Bronchial epithelial cell (primary cell): ENCODE measurements at regions not wholly inside any gene's neighbourhood (a gene's known extent, or its start where the extent isn't known, plus 50 kb on each side); places are given as distances from the start of the nearest gene placed in this dataset.
A peak's percentile ranks its signal among the peaks of the same experiment; 100 is the strongest.
"Not testable (repeated sequence)": the region's sequence is repeated elsewhere in the genome, so short reads cannot be mapped to it uniquely, and the experiment has no call there.

Source experiments
- DNase-seq: peaks from one replicate; pipeline ENCODE4 v3.0.0-alpha.2; 2010; ENCODE audit warnings: low read depth
- FAIRE-seq: peaks from 2 replicates; lab custom pipeline; 2011; peaks lifted over from hg19 to GRCh38; lab: Jason Lieb, UNC
- H3K27me3 ChIP-seq: 2 replicates; pipeline ENCODE4 v1.5.1; 2011; ENCODE audit warnings: low read length; ENCODE audit not compliant: control insufficient read depth, insufficient read depth
- H3K36me3 ChIP-seq: 2 replicates; pipeline ENCODE4 v1.5.1; 2011; ENCODE audit warnings: low read length; ENCODE audit not compliant: control insufficient read depth, insufficient read depth
- H3K4me3 ChIP-seq: 2 replicates; pipeline ENCODE4 v1.5.1; 2011; ENCODE audit warnings: mild to moderate bottlenecking, low read depth, low read length, control low read depth
- CTCF ChIP-seq: IDR thresholded peaks from 2 replicates; pipeline ENCODE4 v1.5.1; 2011; ENCODE audit warnings: mild to moderate bottlenecking, moderate library complexity, low read length, control low read depth, inconsistent platforms; ENCODE audit not compliant: insufficient read depth, severe bottlenecking

GRCh38 chr4:13678186-13678924, 50.8 kb upstream of the BOD1L1 start:
- DNase-seq (no peak), FAIRE-seq (no peak)
- TF ChIP-seq CTCF: no peak
- no peak overlapping the region for H3K4me3 ChIP-seq
- H3K36me3 ChIP-seq: no peaks in the 10 kb centered on the region
- no peaks in the 10 kb centered on the region for H3K27me3 ChIP-seq

GRCh38 chr4:13681570-13681969, 54.0 kb upstream of the BOD1L1 start:
- TF ChIP-seq CTCF: no peak
- no peak for FAIRE-seq

GRCh38 chr4:13694256-13694655, 66.7 kb upstream of the BOD1L1 start:
- H3K27me3 ChIP-seq: no peaks in the 10 kb centered on the region
- no peak overlapping the region for H3K4me3 ChIP-seq
- FAIRE-seq (no peak), DNase-seq (no peak)
- TF ChIP-seq CTCF: no peak
- H3K36me3 ChIP-seq: no peaks in the 10 kb centered on the region

More at GRCh38 chr4:13681570-13681969, 54.0 kb upstream of the BOD1L1 start:
- no peaks in the 10 kb centered on the region for H3K27me3 ChIP-seq
- no peak for DNase-seq
- H3K4me3 ChIP-seq: no peak overlapping the region
- no peaks in the 10 kb centered on the region for H3K36me3 ChIP-seq

- DNase-seq (peak; percentile 66), FAIRE-seq (no peak)
- TF ChIP-seq CTCF: no peak
- H3K4me3 ChIP-seq: no peak overlapping the region
- H3K36me3 ChIP-seq: no peaks in the 10 kb centered on the region
- no peaks in the 10 kb centered on the region for H3K27me3 ChIP-seq
These were observed 70.8 kb upstream of the BOD1L1 start for GRCh38 chr4:13698296-13698695.

- FAIRE-seq (no peak), DNase-seq (peak; percentile 75)
- no peaks in the 10 kb centered on the region for H3K27me3 ChIP-seq
- TF ChIP-seq CTCF: no peak
- no peak overlapping the region for H3K4me3 ChIP-seq
- no peaks in the 10 kb centered on the region for H3K36me3 ChIP-seq
These were observed 72.7 kb upstream of the BOD1L1 start for GRCh38 chr4:13700021-13700857.

- DNase-seq, FAIRE-seq, H3K4me3 ChIP-seq, H3K36me3 ChIP-seq, H3K27me3 ChIP-seq: not testable (repeated sequence)
These were observed 73.3 kb upstream of the BOD1L1 start for GRCh38 chr4:13700858-13701140.
